Type B pancreatic cell (in vitro differentiated cells): ENCODE measurements at regions not wholly inside any gene's neighbourhood (a gene's known extent, or its start where the extent isn't known, plus 50 kb on each side); places are given as distances from the start of the nearest gene placed in this dataset.

Source experiments
- DNase-seq: peaks from one replicate; pipeline ENCODE4 v3.0.0; 2021; ENCODE audit warnings: mixed read lengths; ENCODE audit not compliant: unreplicated experiment; ENCODE audit errors: extremely low spot score
- H3K27ac Mint-ChIP-seq: 2 replicates; pipeline ENCODE4 v1.8.0; 2021; ENCODE audit warnings: mild to moderate bottlenecking, mixed read lengths
- H3K27me3 Mint-ChIP-seq: 2 replicates; pipeline ENCODE4 v1.8.0; 2021; ENCODE audit warnings: mixed read lengths
- H3K36me3 Mint-ChIP-seq: 2 replicates; pipeline ENCODE4 v1.8.0; 2021; ENCODE audit warnings: mixed read lengths
- H3K4me1 Mint-ChIP-seq: one replicate; pipeline ENCODE4 v1.8.0; 2021; ENCODE audit warnings: mixed read lengths; ENCODE audit not compliant: unreplicated experiment
- H3K4me3 Mint-ChIP-seq: 2 replicates; pipeline ENCODE4 v1.8.0; 2021; ENCODE audit warnings: mild to moderate bottlenecking, mixed read lengths
- H3K9me3 Mint-ChIP-seq: 2 replicates; pipeline ENCODE4 v1.8.0; 2021; ENCODE audit warnings: mixed read lengths
- CTCF ChIP-seq: fragments of 200-600 bp; sonication (generic); conservative IDR thresholded peaks from 2 replicates; pipeline ENCODE4 v1.5.0; 2021; ENCODE audit warnings: antibody characterized with exemption, mild to moderate bottlenecking

GRCh38 chr3:82506204-82506603, 744.8 kb upstream of the GBE1 start:
- Mint-ChIP-seq H3K9me3 (no peaks in the 10 kb centered on the region), H3K4me3 (no peak overlapping the region), H3K27me3 (no peaks in the 10 kb centered on the region), H3K36me3 (no peaks in the 10 kb centered on the region), H3K4me1 (no peaks in the 10 kb centered on the region), H3K27ac (no peak overlapping the region)
- DNase-seq: no peak
- TF ChIP-seq CTCF: no peak

GRCh38 chr3:82505079-82505756, 743.8 kb upstream of the GBE1 start:
- TF ChIP-seq CTCF: no peak
- Mint-ChIP-seq H3K27me3 (no peaks in the 10 kb centered on the region), H3K4me3 (no peak overlapping the region), H3K9me3 (no peaks in the 10 kb centered on the region), H3K4me1 (no peaks in the 10 kb centered on the region), H3K36me3 (no peaks in the 10 kb centered on the region), H3K27ac (no peak overlapping the region)
- DNase-seq: no peak

GRCh38 chr3:82498186-82498585, 736.7 kb upstream of the GBE1 start:
- DNase-seq: no peak
- Mint-ChIP-seq H3K9me3 (no peaks in the 10 kb centered on the region), H3K27me3 (no peaks in the 10 kb centered on the region), H3K27ac (no peak overlapping the region), H3K4me3 (no peak overlapping the region), H3K4me1 (no peaks in the 10 kb centered on the region), H3K36me3 (no peaks in the 10 kb centered on the region)
- TF ChIP-seq CTCF: no peak

GRCh38 chr3:82496890-82497560, 735.6 kb upstream of the GBE1 start:
- H3K9me3 Mint-ChIP-seq: no peaks in the 10 kb centered on the region
- no peak for DNase-seq
- H3K27me3 Mint-ChIP-seq: no peaks in the 10 kb centered on the region
- H3K27ac Mint-ChIP-seq: no peak overlapping the region
- TF ChIP-seq CTCF: peak; percentile 67
- H3K4me3 Mint-ChIP-seq: no peak overlapping the region
- no peaks in the 10 kb centered on the region for H3K4me1 Mint-ChIP-seq
- H3K36me3 Mint-ChIP-seq: no peaks in the 10 kb centered on the region

- no peaks in the 10 kb centered on the region for H3K27me3 Mint-ChIP-seq
- no peak overlapping the region for H3K4me3 Mint-ChIP-seq
- H3K4me1 Mint-ChIP-seq: no peaks in the 10 kb centered on the region
- no peak overlapping the region for H3K27ac Mint-ChIP-seq
- no peak for TF ChIP-seq CTCF
- no peaks in the 10 kb centered on the region for H3K36me3 Mint-ChIP-seq
- no peaks in the 10 kb centered on the region for H3K9me3 Mint-ChIP-seq
- DNase-seq: no peak
These were observed 734.2 kb upstream of the GBE1 start for GRCh38 chr3:82495655-82496054.
